IMR-90 (cell line): ENCODE measurements at regions not wholly inside any gene's neighbourhood (a gene's known extent, or its start where the extent isn't known, plus 50 kb on each side); places are given as distances from the start of the nearest gene placed in this dataset.

Source experiments
- ATAC-seq: fragments of 200-7000 bp; cut with Tn5 transposase; 2 replicates; pipeline ENCODE4 v1.9.1; 2020; ENCODE audit warnings: low read depth, mild to moderate bottlenecking, moderate library complexity
- BruUV-seq: library from RNA; stranded (reverse); fragments of 400-500 nt; replicated peaks from 2 replicates; lab custom pipeline; 2021; lab: Mats Ljungman, UMichigan
- CTCF ChIA-PET: fragments of 300-600 bp; formaldehyde crosslinking; extraction: SDS; loops from one replicate; lab custom pipeline; 2021; ENCODE audit warnings: antibody characterized with exemption; lab: Yijun Ruan, JAX
- POLR2A ChIA-PET: fragments of 300-600 bp; sonication (Branson Sonifier 250); formaldehyde crosslinking; loops from one replicate; lab custom pipeline; 2022; ENCODE audit warnings: antibody characterized with exemption; ENCODE audit not compliant: unreplicated experiment; lab: Charles Lee
- DNase-seq: peaks from one replicate; pipeline ENCODE4 v3.0.0; 2013
- H2AFZ ChIP-seq: replicated peaks from 2 replicates; pipeline ENCODE3; 2013; ENCODE audit warnings: low read length, mild to moderate bottlenecking; ENCODE audit not compliant: poor library complexity
- H2AK5ac ChIP-seq: 2 replicates; pipeline ENCODE4 v1.6.1; 2013; ENCODE audit warnings: low read depth, low read length, inconsistent platforms
- H2AK9ac ChIP-seq: replicated peaks from 2 replicates; pipeline ENCODE3; 2013; ENCODE audit warnings: mild to moderate bottlenecking, low read depth, low read length, moderate library complexity; ENCODE audit not compliant: poor library complexity
- H2BK120ac ChIP-seq: 2 replicates; pipeline ENCODE4 v1.6.1; 2013; ENCODE audit warnings: low read depth, low read length, inconsistent platforms
- H2BK15ac ChIP-seq: 3 replicates; pipeline ENCODE4 v1.6.1; 2013; ENCODE audit warnings: low read depth, low read length, inconsistent platforms
- H2BK20ac ChIP-seq: 2 replicates; pipeline ENCODE4 v1.6.1; 2013; ENCODE audit warnings: low read depth, mild to moderate bottlenecking, inconsistent platforms, low read length, moderate library complexity
- H2BK5ac ChIP-seq: 2 replicates; pipeline ENCODE4 v1.6.1; 2013; ENCODE audit warnings: mild to moderate bottlenecking, low read depth, low read length, inconsistent platforms; ENCODE audit not compliant: poor library complexity, severe bottlenecking
- H3K14ac ChIP-seq: replicated peaks from 2 replicates; pipeline ENCODE4 v1.6.1; 2013; ENCODE audit warnings: low read depth, low read length, inconsistent platforms
- H3K18ac ChIP-seq: 2 replicates; pipeline ENCODE4 v1.6.1; 2013; ENCODE audit warnings: low read depth, low read length, control low read depth
- H3K23ac ChIP-seq: 2 replicates; pipeline ENCODE4 v1.6.1; 2013; ENCODE audit warnings: low read depth, low read length, inconsistent platforms
- H3K27ac ChIP-seq: 2 replicates; pipeline ENCODE4 v1.5.1; 2013; ENCODE audit warnings: mild to moderate bottlenecking, control low read depth, low read length; ENCODE audit not compliant: insufficient read depth
- H3K27me3 ChIP-seq: 2 replicates; pipeline ENCODE4 v1.6.1; 2013; ENCODE audit warnings: low read length; ENCODE audit not compliant: control insufficient read depth, insufficient read depth
- H3K36me3 ChIP-seq: 2 replicates; pipeline ENCODE4 v1.6.1; 2013; ENCODE audit warnings: low read length, mixed read lengths; ENCODE audit not compliant: control insufficient read depth, insufficient read depth
- H3K4ac ChIP-seq: 2 replicates; pipeline ENCODE4 v1.6.1; 2013; ENCODE audit warnings: low read depth, low read length, inconsistent platforms
- H3K4me1 ChIP-seq: 2 replicates; pipeline ENCODE4 v1.6.1; 2013; ENCODE audit warnings: low read length, mixed read lengths; ENCODE audit not compliant: control insufficient read depth, insufficient read depth
- H3K4me2 ChIP-seq: 2 replicates; pipeline ENCODE4 v1.6.1; 2013; ENCODE audit warnings: low read depth, mild to moderate bottlenecking, control low read depth, low read length, moderate library complexity
- H3K4me3 ChIP-seq: 2 replicates; pipeline ENCODE4 v1.5.1; 2013; ENCODE audit warnings: low read depth, mild to moderate bottlenecking, control low read depth, low read length, moderate library complexity; ENCODE audit not compliant: insufficient read depth
- H3K56ac ChIP-seq: 2 replicates; pipeline ENCODE4 v1.6.1; 2013; ENCODE audit warnings: low read length, inconsistent platforms; ENCODE audit not compliant: insufficient read depth; ENCODE audit errors: extremely low read depth
- H3K79me1 ChIP-seq, 2 experiments: 2 replicates each; pipeline ENCODE4 v1.6.1; 2013; ENCODE audit warnings: low read length in 2 of 2, inconsistent platforms in 1 of 2, low read depth in 1 of 2
- H3K9ac ChIP-seq: 2 replicates; pipeline ENCODE4 v1.6.1; 2013; ENCODE audit warnings: low read depth, low read length, control low read depth
- H3K9me1 ChIP-seq: 2 replicates; pipeline ENCODE4 v1.6.1; 2013; ENCODE audit warnings: low read length, inconsistent platforms; ENCODE audit not compliant: insufficient read depth
- H3K9me3 ChIP-seq: 2 replicates; pipeline ENCODE4 v1.6.1; 2013; ENCODE audit warnings: low read length; ENCODE audit not compliant: control insufficient read depth, insufficient read depth
- H4K20me1 ChIP-seq: 2 replicates; pipeline ENCODE4 v1.6.1; 2013; ENCODE audit warnings: low read length, inconsistent platforms; ENCODE audit not compliant: insufficient read depth
- H4K5ac ChIP-seq: 2 replicates; pipeline ENCODE4 v1.6.1; 2013; ENCODE audit warnings: mild to moderate bottlenecking, low read depth, low read length, control low read depth
- H4K8ac ChIP-seq, 2 experiments: 2 replicates each; pipeline ENCODE4 v1.6.1; 2013; ENCODE audit warnings: low read depth in 2 of 2, low read length in 2 of 2, control low read depth in 1 of 2, inconsistent platforms in 1 of 2
- H4K91ac ChIP-seq: 2 replicates; pipeline ENCODE4 v1.6.1; 2013; ENCODE audit warnings: low read depth, low read length, inconsistent platforms; ENCODE audit not compliant: insufficient read depth
- BHLHE40 ChIP-seq: fragments of 150-350 bp; IDR thresholded peaks from 2 replicates; pipeline ENCODE4 v1.6.1; 2016; ENCODE audit warnings: mild to moderate bottlenecking, low read depth, low read length
- CEBPB ChIP-seq: IDR thresholded peaks from 2 replicates; pipeline ENCODE4 v1.6.1; 2012; ENCODE audit warnings: low read depth, low read length, improper control_type of control experiment
- CHD1 ChIP-seq: IDR thresholded peaks from 2 replicates; pipeline ENCODE4 v1.6.1; 2012; ENCODE audit warnings: low read depth, low read length, improper control_type of control experiment
- CTCF ChIP-seq: conservative IDR thresholded peaks from 2 replicates; pipeline ENCODE4 v1.5.1; 2012; ENCODE audit warnings: mild to moderate bottlenecking, low read depth, low read length, improper control_type of control experiment
- ELK1 ChIP-seq: fragments of 150-350 bp; IDR thresholded peaks from 2 replicates; pipeline ENCODE4 v1.6.1; 2016; ENCODE audit warnings: low read depth, mild to moderate bottlenecking, low read length, moderate library complexity, borderline replicate concordance
- FOS ChIP-seq: fragments of 150-350 bp; IDR thresholded peaks from 2 replicates; pipeline ENCODE4 v1.6.1; 2016; ENCODE audit warnings: low read depth, low read length
- MAFK ChIP-seq: IDR thresholded peaks from 2 replicates; pipeline ENCODE4 v1.6.1; 2012; ENCODE audit warnings: low read depth, low read length, improper control_type of control experiment
- MAZ ChIP-seq: IDR thresholded peaks from 2 replicates; pipeline ENCODE4 v1.6.1; 2012; ENCODE audit warnings: low read depth, mild to moderate bottlenecking, low read length, improper control_type of control experiment, moderate library complexity, borderline replicate concordance
- MXI1 ChIP-seq: IDR thresholded peaks from 2 replicates; pipeline ENCODE4 v1.6.1; 2012; ENCODE audit warnings: low read depth, mild to moderate bottlenecking, low read length, moderate library complexity, borderline replicate concordance
- NFE2L2 ChIP-seq: fragments of 150-350 bp; IDR thresholded peaks from 2 replicates; pipeline ENCODE4 v1.6.1; 2016; ENCODE audit warnings: low read depth, mild to moderate bottlenecking, low read length
- POLR2A ChIP-seq: IDR thresholded peaks from 2 replicates; pipeline ENCODE4 v1.6.1; 2012; ENCODE audit warnings: mild to moderate bottlenecking, low read depth, low read length
- RAD21 ChIP-seq: IDR thresholded peaks from 2 replicates; pipeline ENCODE4 v1.6.1; 2012; ENCODE audit warnings: low read length, improper control_type of control experiment
- RCOR1 ChIP-seq: IDR thresholded peaks from 2 replicates; pipeline ENCODE4 v1.6.1; 2012; ENCODE audit warnings: mild to moderate bottlenecking, low read length, improper control_type of control experiment; ENCODE audit not compliant: insufficient replicate concordance
- RFX5 ChIP-seq: IDR thresholded peaks from 2 replicates; pipeline ENCODE4 v1.8.0; 2012; ENCODE audit warnings: low read depth, mild to moderate bottlenecking, low read length, moderate library complexity
- SMC3 ChIP-seq: fragments of 150-350 bp; IDR thresholded peaks from 2 replicates; pipeline ENCODE4 v1.6.1; 2016; ENCODE audit warnings: low read depth, mild to moderate bottlenecking, antibody characterized with exemption, low read length, moderate library complexity
- USF2 ChIP-seq: fragments of 150-350 bp; IDR thresholded peaks from 2 replicates; pipeline ENCODE4 v1.6.1; 2017; ENCODE audit warnings: mild to moderate bottlenecking, antibody characterized with exemption, low read length, low read depth
- WGBS, 2 experiments: methylation state at CpG; one replicate each; pipeline versions ENCODE4 v1.1.5 to v1.1.7; 2013; ENCODE audit warnings: missing lambda C conversion rate in 2 of 2; ENCODE audit not compliant: insufficient read length in 1 of 2; ENCODE audit errors: extremely low coverage in 2 of 2; 5-methylcytosine and 5-hydroxymethylcytosine counted together
- dilution Hi-C: fragments of 300-500 bp; cut with HindIII; formaldehyde crosslinking; loops from one replicate; pipeline ENCODE4 v1.14.3; 2018; ENCODE audit warnings: low sequenced_read_pairs; ENCODE audit not compliant: unreplicated experiment
- in situ Hi-C: fragments of 300-500 bp; cut with MboI; formaldehyde crosslinking; loops from 3 replicates; pipeline ENCODE4 v1.14.3; 2019; ENCODE audit warnings: low sequenced_read_pairs, inconsistent platforms, mixed read lengths
- intact Hi-C: fragments of 100-400 bp; cut with micrococcal nuclease; formaldehyde crosslinking; loops from 2 replicates; pipeline ENCODE4 v1.10.0; 2022

- TF ChIP-seq RFX5 (no peak), SMC3 (no peak), CTCF (no peak), USF2 (no peak), MAZ (no peak), RAD21 (no peak), CEBPB (no peak), MAFK (no peak), MXI1 (no peak), NFE2L2 (no peak), POLR2A (no peak), RCOR1 (no peak), FOS (no peak), CHD1 (no peak), BHLHE40 (no peak), ELK1 (no peak)
- no peaks in the 10 kb centered on the region for H3K9me3 ChIP-seq
- H3K23ac ChIP-seq = no peak overlapping the region
- H2AFZ ChIP-seq = no peak overlapping the region
- H3K56ac ChIP-seq = no peak overlapping the region
- BruUV-seq = no TSS peak
- no peak overlapping the region for H4K5ac ChIP-seq
- no peak overlapping the region for H3K9ac ChIP-seq
- H3K14ac ChIP-seq = no peak overlapping the region
- no peaks in the 10 kb centered on the region for H4K20me1 ChIP-seq
- no peak overlapping the region for H2BK5ac ChIP-seq
- peaks cover 2% of the 10 kb centered on the region for H3K4me1 ChIP-seq
- no peak overlapping the region for H3K4ac ChIP-seq
- CTCF ChIA-PET = interaction anchor here (0.7 kb wide), 1 partner anchor 97 kb away, joined by 4 read pairs; no protein-coding TSS in a partner anchor
- H4K8ac ChIP-seq = no peak overlapping the region
- in situ Hi-C loops = no loop called here
- no peak overlapping the region for H3K27ac ChIP-seq
- no peak overlapping the region for H3K4me2 ChIP-seq
- WGBS, 2 experiments = no CpG with 5 or more reads among the region's 2 CpGs
- H3K18ac ChIP-seq = no peak overlapping the region
- no peak overlapping the region for H2AK5ac ChIP-seq
- POLR2A ChIA-PET = no interaction called here
- H3K4me3 ChIP-seq = no peak overlapping the region
- H2BK20ac ChIP-seq = no peak overlapping the region
- no peaks in the 10 kb centered on the region for H3K79me1 ChIP-seq
- no peak overlapping the region for H2AK9ac ChIP-seq
- intact Hi-C loops = no loop called here
- dilution Hi-C loops = no loop called here
- H3K36me3 ChIP-seq = no peaks in the 10 kb centered on the region
- no peak for ATAC-seq
- H2BK15ac ChIP-seq = no peak overlapping the region
- no peak for DNase-seq
- H3K27me3 ChIP-seq = no peaks in the 10 kb centered on the region
- H2BK120ac ChIP-seq = no peak overlapping the region
- H4K91ac ChIP-seq = no peak overlapping the region
- no peaks in the 10 kb centered on the region; the same call in 1 of the 2 replicates for H3K9me1 ChIP-seq
These were observed 95.4 kb upstream of the S1PR1 start for GRCh38 chr1:101141376-101141775.
